ENCODE measurements at regions not wholly inside any gene's neighbourhood (a gene's known extent, or its start where the extent isn't known, plus 50 kb on each side); places are given as distances from the start of the nearest gene placed in this dataset.

GRCh38 chr13:50428183-50428877 is 413.1 kb downstream of the KCNRG start:
- no peaks in the 10 kb centered on the region for H3K4me1 ChIP-seq (ENCODE audit: control insufficient read depth in 1 of 2, insufficient read depth in 1 of 2, low read depth in 1 of 2, low read length in 1 of 2)
- H3K27me3 ChIP-seq = no peaks in the 10 kb centered on the region
- TF ChIP-seq, protein P1, sequence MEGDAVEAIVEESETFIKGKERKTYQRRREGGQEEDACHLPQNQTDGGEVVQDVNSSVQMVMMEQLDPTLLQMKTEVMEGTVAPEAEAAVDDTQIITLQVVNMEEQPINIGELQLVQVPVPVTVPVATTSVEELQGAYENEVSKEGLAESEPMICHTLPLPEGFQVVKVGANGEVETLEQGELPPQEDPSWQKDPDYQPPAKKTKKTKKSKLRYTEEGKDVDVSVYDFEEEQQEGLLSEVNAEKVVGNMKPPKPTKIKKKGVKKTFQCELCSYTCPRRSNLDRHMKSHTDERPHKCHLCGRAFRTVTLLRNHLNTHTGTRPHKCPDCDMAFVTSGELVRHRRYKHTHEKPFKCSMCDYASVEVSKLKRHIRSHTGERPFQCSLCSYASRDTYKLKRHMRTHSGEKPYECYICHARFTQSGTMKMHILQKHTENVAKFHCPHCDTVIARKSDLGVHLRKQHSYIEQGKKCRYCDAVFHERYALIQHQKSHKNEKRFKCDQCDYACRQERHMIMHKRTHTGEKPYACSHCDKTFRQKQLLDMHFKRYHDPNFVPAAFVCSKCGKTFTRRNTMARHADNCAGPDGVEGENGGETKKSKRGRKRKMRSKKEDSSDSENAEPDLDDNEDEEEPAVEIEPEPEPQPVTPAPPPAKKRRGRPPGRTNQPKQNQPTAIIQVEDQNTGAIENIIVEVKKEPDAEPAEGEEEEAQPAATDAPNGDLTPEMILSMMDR (IDR thresholded peaks at IDR 0.05) = no peak
- H3K27ac ChIP-seq = no peak overlapping the region
- H3K36me3 ChIP-seq = no peaks in the 10 kb centered on the region
- H3K4me3 ChIP-seq (ENCODE audit: low read depth in 1 of 2, low read length in 1 of 2) = no peak overlapping the region
- no peaks in the 10 kb centered on the region for H3K9me3 ChIP-seq

DNA sequence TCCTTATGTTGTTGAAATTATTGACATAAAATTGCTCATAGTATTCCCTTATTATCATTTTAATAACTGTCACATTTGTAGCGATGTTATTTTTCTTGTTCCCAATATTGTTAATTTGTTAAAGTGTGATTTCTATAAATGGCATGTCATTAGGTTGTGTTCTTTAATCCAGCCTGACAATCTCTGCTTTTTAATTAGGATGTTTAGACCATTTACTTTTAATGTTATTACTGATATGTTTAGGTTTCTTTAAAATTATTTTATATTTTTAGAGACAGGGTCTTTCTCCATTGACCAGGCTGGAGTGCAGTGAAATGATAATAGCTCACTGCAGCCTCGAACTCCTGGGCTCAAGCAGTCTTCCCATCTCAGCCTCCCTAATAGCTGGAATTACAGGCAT is 408.5 kb downstream of the DLEU7 start:
- Histone ChIP-seq H3K36me3 (no peaks in the 10 kb centered on the region), H3K4me1 (ENCODE audit: control insufficient read depth in 1 of 2, insufficient read depth in 1 of 2, low read depth in 1 of 2, low read length in 1 of 2) (no peaks in the 10 kb centered on the region)

GRCh38 chr13:50437252-50437651 is 406.2 kb downstream of the DLEU7 start:
- Histone ChIP-seq H3K27me3 (no peaks in the 10 kb centered on the region), H3K27ac (no peak overlapping the region), H3K36me3 (no peaks in the 10 kb centered on the region), H3K4me3 (ENCODE audit: low read depth in 1 of 2, low read length in 1 of 2) (no peak overlapping the region), H3K4me1 (ENCODE audit: control insufficient read depth in 1 of 2, insufficient read depth in 1 of 2, low read depth in 1 of 2, low read length in 1 of 2) (no peaks in the 10 kb centered on the region), H3K9me3 (no peaks in the 10 kb centered on the region)
- TF ChIP-seq, protein P1 (IDR thresholded peaks at IDR 0.05) = no peak

More for the DNA sequence above, 408.5 kb downstream of the DLEU7 start:
- no peak overlapping the region for H3K4me3 ChIP-seq (ENCODE audit: low read depth in 1 of 2, low read length in 1 of 2)
- H3K27me3 ChIP-seq = no peaks in the 10 kb centered on the region
- TF ChIP-seq, protein P1 (IDR thresholded peaks at IDR 0.05) = no peak
- H3K9me3 ChIP-seq = no peaks in the 10 kb centered on the region
- H3K27ac ChIP-seq = no peak overlapping the region

GRCh38 chr13:50438351-50438750 is 405.1 kb downstream of the DLEU7 start:
- no peaks in the 10 kb centered on the region for H3K4me1 ChIP-seq (ENCODE audit: control insufficient read depth in 1 of 2, insufficient read depth in 1 of 2, low read depth in 1 of 2, low read length in 1 of 2)
- H3K36me3 ChIP-seq = no peaks in the 10 kb centered on the region
- no peak overlapping the region for H3K4me3 ChIP-seq (ENCODE audit: low read depth in 1 of 2, low read length in 1 of 2)
- TF ChIP-seq, protein P1 (IDR thresholded peaks at IDR 0.05) = no peak
- H3K9me3 ChIP-seq = no peaks in the 10 kb centered on the region
- no peaks in the 10 kb centered on the region for H3K27me3 ChIP-seq
- no peak overlapping the region for H3K27ac ChIP-seq

DNA sequence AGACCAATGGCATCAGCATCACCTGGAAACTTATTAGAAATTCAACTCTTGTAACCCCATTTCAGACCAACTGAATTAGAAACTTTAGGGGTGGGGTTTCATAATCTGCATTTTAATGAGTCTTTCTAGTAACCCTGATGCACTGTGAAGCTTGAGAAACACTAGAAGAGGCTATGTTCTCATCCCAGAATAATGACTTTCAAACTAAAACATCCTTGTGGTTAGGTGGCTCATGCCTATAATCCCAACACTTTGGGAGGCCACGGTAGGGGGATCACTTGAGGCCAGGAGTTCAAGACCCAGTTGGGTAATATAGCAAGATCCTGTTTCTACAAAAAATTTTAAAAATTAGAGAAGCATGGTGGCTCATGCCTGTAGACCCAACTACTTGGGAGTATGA is 402.4 kb downstream of the DLEU7 start:
- no peaks in the 10 kb centered on the region for H3K9me3 ChIP-seq
- no peaks in the 10 kb centered on the region for H3K27me3 ChIP-seq
- H3K4me3 ChIP-seq (ENCODE audit: low read depth in 1 of 2, low read length in 1 of 2) = no peak overlapping the region
- no peaks in the 10 kb centered on the region for H3K4me1 ChIP-seq (ENCODE audit: control insufficient read depth in 1 of 2, insufficient read depth in 1 of 2, low read depth in 1 of 2, low read length in 1 of 2)
- H3K27ac ChIP-seq = no peak overlapping the region
- TF ChIP-seq, protein P1 (IDR thresholded peaks at IDR 0.05) = no peak
- no peaks in the 10 kb centered on the region for H3K36me3 ChIP-seq
